ENCODE measurements at regions not wholly inside any gene's neighbourhood (a gene's known extent, or its start where the extent isn't known, plus 50 kb on each side); places are given as distances from the start of the nearest gene placed in this dataset.

- DNase-seq: no peak
These were observed 546.3 kb downstream of the MAT2B start for GRCh38 chr5:164051745-164052144.

- DNase-seq: no peak
These were observed 547.2 kb downstream of the MAT2B start for GRCh38 chr5:164052536-164053093.

DNA sequence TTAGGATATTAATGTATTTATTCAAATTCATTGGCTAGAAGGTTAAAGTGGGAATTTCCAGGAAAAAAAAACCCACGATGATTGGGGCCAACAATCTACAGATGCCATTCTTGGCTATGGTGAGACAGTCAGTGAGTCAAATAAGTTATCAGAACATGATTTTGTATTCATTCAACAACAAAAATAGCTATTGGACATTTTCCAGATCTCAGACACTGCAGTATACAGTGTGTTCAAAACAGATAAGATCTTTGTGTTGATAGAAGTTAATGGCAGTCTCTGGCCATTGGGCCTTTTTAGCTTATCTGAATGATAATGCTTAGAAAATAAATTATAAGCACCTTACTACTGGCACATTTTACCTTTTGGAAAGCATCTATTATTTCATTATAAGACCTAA lies 547.7 kb downstream of the MAT2B start:
- DNase-seq: no peak

GRCh38 chr5:164054461-164054860 lies 549.0 kb downstream of the MAT2B start:
- DNase-seq: no peak

DNA sequence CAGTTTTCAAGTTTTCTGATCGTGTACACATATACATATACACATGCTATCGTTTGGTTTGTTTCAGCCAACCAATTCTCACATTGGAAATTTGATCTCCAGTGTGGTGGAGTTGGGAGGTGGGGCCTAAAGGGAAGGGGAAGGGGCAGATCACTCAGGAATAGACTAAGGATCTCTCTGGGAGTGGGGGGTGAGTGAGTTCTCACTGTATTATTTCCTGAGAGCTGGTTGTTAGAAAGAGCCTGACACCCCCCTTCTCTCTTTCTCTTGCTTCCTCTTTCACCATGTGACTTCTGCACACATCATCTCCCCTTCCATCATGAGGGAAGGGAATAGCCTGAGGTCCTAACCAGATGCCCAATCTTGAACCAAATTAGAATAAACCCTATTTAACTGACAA lies 551.7 kb downstream of the MAT2B start:
- DNase-seq: no peak

- no peak for DNase-seq
These were observed 553.2 kb downstream of the MAT2B start for GRCh38 chr5:164058621-164059020.

DNA sequence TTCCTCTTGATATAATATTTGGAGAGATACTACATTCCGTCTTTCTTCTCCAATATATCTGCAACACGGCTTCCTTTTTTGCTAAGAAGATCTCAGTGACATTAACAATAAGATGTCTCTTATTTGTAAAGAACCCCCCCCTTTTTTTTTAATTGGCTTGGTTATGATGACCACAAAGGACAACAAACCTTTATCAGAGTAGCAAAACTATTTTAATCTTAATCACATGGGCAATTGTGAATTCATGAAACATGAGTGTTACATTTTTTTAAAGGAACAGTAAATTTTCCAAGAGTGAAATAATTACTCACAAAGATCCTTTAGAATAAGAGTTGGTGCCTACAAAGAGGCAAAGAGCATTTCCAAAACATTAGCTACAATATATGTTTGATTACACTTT lies 554.1 kb downstream of the MAT2B start:
- no peak for DNase-seq

DNA sequence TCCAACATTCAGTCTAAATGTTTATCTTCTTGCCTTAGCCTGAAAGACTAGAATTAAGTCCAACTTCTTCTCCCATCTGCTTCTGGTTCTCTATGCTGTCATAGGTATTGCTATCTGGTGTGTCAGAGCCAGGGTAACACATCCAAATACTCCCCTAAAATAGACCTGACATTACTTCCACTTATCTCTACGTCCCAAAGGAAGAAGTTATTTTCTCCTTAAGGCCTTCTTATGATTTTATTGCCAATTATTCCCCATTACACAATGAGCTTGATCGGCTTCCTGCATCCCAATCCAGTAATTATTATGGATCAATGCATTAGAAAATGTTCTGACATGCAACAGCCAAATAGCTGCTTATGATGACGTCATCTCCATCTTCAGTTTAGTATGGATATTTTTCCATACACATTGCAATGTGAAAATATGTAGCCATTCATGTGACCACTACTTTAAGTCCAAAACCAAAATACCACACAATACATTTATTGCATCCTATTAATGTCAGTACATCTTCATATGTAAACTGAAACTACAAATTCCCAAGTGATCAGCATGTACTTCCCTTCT lies 555.5 kb downstream of the MAT2B start:
- no peak for DNase-seq

- DNase-seq: no peak
These were observed 556.9 kb downstream of the MAT2B start for GRCh38 chr5:164062304-164062703.

DNA sequence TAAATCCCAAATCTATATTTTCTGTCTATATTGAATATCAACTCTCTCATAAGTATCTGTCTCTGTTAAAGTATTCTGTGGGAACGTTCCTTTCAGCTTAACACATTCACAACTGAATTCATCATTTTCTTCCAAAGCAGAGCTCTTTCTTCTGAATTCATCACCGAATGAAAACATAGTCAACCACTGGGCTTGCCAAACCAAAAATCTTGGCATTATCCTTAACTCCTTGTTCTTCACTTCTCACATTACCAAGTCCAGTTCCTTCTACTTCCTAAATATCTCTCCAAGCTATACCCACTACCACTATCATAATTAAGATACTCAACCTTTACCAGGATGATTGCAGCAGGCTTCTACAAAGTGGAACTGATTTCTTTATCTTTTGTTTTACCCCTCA lies 559.8 kb downstream of the MAT2B start:
- DNase-seq: no peak

- no peak for DNase-seq
These were observed 566.3 kb downstream of the MAT2B start for GRCh38 chr5:164071671-164072070.

DNA sequence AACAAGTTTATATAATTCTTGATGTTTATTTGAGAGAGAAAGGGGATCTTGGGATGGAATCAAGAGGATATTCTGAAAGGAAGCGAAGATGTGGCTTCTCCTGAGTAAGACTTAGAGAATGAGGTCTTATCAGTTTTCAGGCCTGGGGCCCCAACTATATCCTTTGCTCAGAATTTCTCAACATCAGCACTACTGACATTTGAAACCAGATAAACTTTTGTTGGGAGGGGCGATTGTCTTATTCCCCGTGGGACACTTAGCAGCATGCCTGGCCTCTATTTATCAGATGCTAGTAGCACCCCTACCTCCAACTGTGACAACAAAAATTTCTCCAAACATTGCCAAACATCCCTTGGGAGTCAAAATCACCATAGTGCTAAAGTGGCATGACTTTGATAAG lies 567.7 kb downstream of the MAT2B start:
- no peak for DNase-seq

GRCh38 chr5:164076556-164076955 lies 571.1 kb downstream of the MAT2B start:
- no peak for DNase-seq

- no peak for DNase-seq
These were observed 584.9 kb downstream of the MAT2B start for GRCh38 chr5:164090358-164090757.

GRCh38 chr5:164091836-164092235 lies 586.4 kb downstream of the MAT2B start:
- DNase-seq: no peak

DNA sequence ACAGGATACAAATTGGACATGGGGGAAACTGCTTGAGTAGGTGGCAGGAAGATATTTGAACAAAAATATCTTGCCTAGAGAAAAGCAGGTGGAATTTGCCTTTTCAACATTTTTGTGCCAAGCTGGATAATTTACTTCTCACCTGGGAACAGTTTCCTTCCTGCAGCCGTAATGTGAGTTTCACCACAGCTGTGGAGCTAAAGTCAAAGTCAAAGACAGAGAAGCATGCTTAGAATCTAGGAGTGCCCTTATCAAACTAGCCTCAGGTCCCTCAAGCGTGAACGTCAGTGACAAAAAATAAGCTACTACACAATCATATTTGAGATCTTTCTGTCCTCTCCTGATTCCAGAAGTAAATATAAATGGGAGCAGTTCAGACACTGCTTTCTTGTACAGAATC lies 588.9 kb downstream of the MAT2B start:
- DNase-seq: no peak

DNA sequence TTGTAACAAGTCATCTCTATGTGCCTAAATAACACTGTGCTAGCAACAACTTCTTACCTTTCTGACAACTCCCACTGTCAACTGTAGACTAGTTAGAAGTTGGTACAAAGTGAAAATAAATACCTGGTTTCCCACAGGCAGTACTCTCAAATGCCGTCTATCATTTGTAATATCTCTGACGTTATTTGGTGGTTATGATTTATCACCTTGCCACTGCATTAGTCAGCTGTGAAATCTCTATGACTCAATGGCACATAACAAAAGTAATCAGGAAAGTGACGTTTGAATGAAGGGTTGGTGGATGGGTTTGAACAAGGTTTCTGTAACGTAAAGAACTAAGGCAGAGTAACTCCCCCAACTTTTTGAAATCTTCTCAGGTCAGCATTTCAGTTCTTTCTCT lies 592.3 kb downstream of the MAT2B start:
- DNase-seq: no peak

DNA sequence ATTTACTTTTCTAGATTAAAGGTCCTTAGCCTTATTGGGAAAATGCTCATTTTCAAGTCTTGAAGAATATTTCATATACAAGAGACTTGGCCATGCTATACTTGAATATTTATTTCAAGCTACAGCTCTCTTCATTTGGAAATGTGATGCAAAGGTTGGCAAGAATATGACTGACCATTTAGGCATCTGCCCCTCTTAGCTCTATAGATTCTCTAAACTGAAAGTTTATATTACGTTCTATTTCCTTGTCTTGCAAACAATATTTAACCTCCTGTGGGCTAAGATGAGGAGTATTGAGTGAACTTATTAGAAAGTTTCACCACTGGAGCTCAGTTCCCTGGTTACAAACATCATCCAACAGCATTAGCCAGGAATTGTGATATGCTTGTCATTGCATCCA lies 593.1 kb downstream of the MAT2B start:
- no peak for DNase-seq

DNA sequence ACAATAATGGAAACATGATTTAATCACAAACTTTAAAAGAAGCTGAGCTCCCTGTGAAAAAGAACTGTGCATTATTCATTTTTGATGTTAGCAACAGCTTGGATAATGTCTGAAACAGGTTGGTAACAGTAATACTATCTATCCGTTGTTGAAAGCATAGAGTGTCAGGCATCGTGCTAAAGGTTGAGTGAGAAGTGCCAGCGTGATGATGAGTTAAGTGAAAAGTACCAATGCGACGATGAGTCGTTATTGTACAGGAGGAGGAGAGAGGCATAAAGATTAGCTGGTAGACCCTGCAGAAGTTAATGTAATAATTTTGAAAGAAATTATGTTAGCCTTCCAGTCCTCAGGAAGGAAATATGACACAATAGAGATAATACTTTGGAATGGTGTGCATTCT lies 593.6 kb downstream of the MAT2B start:
- DNase-seq: no peak

- no peak for DNase-seq
These were observed 610.0 kb downstream of the MAT2B start for GRCh38 chr5:164115420-164115819.

DNA sequence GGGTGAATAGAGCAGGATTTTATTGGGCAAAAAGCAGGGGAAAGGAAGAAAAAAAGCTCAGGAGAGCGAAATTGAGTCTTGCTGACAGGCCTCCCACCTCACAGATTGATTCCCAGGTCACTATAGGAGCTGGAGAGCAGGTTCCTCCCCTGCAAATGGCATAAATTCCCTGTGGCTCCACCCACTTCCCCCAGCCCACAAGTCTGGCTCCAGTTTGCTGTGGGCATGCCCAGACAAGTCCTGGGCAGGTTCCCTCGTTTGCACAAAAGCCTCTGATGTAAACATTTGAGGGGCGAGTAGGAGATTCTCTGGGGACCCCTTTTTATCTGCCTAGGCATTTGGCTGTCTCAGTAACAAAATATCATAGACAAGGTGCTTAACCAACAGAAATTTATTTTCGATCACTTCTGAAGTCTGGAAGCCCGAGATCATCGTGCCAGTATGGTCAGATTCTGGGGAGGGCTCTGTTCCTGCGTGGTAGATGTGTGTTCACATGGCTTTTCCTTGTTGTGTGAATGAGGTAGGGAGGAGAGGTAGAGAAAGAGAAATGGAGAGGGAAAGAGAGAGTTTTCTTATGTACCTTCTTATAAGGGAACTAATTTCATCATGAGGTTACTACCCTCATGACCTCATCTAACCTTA lies 614.5 kb downstream of the MAT2B start:
- DNase-seq: no peak

GRCh38 chr5:164127527-164127926 lies 622.1 kb downstream of the MAT2B start:
- DNase-seq: no peak

- DNase-seq: no peak
These were observed 626.9 kb downstream of the MAT2B start for GRCh38 chr5:164132358-164132757.

DNA sequence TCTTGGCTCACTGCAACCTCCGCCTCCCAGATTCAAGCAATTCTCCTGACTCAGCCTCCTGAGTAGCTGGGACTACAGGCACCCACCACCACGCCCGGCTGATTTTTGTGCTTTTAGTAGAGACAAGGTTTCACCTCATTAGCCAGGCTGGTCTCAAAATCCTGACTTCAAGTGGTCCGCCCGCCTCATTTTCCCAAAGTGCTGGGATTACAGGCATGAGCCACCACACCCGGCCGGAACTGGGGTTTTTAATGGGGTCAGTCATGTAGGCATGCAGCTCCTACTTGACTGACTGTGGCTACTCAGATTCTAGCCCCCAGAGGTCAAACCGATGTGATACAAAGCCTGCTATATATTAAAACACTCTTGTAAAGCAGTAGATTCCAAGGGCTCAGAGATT lies 631.7 kb downstream of the MAT2B start:
- no peak for DNase-seq

- DNase-seq: no peak
These were observed 634.0 kb downstream of the MAT2B start for GRCh38 chr5:164139423-164139822.

Measured in bone marrow (tissue), 2 donors.